ENCODE measurements at regions not wholly inside any gene's neighbourhood (a gene's known extent, or its start where the extent isn't known, plus 50 kb on each side); places are given as distances from the start of the nearest gene placed in this dataset.

DNA sequence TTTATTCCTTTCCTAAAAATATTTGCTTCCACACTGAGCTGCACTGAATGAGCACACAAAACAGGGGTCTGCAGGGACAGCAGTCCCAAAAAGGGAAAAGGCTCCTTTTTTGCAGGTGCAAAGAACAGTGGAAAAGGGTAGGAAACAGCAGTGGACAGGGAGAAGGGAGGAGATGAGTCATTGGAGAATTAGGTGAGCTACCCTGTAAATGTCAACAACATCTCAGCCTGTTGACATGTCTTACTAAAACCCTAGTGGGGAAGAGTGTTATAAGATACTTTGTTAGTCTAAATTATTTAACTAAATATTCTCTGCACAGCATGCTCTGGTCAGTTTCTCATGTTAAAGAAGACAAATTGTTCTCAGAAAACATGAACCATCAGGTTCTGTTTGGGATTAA lies 151.5 kb upstream of the FBXL4 start:
- TF ChIP-seq, protein P1, sequence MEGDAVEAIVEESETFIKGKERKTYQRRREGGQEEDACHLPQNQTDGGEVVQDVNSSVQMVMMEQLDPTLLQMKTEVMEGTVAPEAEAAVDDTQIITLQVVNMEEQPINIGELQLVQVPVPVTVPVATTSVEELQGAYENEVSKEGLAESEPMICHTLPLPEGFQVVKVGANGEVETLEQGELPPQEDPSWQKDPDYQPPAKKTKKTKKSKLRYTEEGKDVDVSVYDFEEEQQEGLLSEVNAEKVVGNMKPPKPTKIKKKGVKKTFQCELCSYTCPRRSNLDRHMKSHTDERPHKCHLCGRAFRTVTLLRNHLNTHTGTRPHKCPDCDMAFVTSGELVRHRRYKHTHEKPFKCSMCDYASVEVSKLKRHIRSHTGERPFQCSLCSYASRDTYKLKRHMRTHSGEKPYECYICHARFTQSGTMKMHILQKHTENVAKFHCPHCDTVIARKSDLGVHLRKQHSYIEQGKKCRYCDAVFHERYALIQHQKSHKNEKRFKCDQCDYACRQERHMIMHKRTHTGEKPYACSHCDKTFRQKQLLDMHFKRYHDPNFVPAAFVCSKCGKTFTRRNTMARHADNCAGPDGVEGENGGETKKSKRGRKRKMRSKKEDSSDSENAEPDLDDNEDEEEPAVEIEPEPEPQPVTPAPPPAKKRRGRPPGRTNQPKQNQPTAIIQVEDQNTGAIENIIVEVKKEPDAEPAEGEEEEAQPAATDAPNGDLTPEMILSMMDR (conservative IDR thresholded peaks at IDR 0.05; ENCODE audit: low read depth, low read length), result no peak
- no peak for TF ChIP-seq EZH2 (IDR thresholded peaks at IDR 0.05; ENCODE audit: borderline replicate concordance, low read depth, low read length, poor library complexity, severe bottlenecking)

Measured in A673 (cell line).